Gastroesophageal sphincter (tissue), 3 donors: ENCODE measurements at regions not wholly inside any gene's neighbourhood (a gene's known extent, or its start where the extent isn't known, plus 50 kb on each side); places are given as distances from the start of the nearest gene placed in this dataset.

Experiments
- POLR2A ChIP-seq, 2 donors: fragments of 450-650 bp; IDR thresholded peaks; one replicate each; pipeline ENCODE4 v1.6.1; 2017; ENCODE audit warnings: antibody characterized with exemption in 2 of 2, mild to moderate bottlenecking in 2 of 2, moderate library complexity in 1 of 2
- POLR2AphosphoS5 ChIP-seq: sonication (generic); formaldehyde crosslinking; IDR thresholded peaks from one replicate; pipeline ENCODE4 v1.6.1; 2017; ENCODE audit warnings: antibody characterized with exemption
- TF ChIP-seq, protein P1 (sequence below), 4 experiments: fragments of 200-600 bp in 2 of 4; fragments of 450-650 bp in 2 of 4; sonication (generic) in 1 of 4; IDR thresholded peaks; one replicate each; pipeline ENCODE4 v1.5.1; 2017 to 2019; ENCODE audit warnings: antibody characterized with exemption in 4 of 4, mild to moderate bottlenecking in 2 of 4, moderate library complexity in 2 of 4

- TF ChIP-seq, protein P1, sequence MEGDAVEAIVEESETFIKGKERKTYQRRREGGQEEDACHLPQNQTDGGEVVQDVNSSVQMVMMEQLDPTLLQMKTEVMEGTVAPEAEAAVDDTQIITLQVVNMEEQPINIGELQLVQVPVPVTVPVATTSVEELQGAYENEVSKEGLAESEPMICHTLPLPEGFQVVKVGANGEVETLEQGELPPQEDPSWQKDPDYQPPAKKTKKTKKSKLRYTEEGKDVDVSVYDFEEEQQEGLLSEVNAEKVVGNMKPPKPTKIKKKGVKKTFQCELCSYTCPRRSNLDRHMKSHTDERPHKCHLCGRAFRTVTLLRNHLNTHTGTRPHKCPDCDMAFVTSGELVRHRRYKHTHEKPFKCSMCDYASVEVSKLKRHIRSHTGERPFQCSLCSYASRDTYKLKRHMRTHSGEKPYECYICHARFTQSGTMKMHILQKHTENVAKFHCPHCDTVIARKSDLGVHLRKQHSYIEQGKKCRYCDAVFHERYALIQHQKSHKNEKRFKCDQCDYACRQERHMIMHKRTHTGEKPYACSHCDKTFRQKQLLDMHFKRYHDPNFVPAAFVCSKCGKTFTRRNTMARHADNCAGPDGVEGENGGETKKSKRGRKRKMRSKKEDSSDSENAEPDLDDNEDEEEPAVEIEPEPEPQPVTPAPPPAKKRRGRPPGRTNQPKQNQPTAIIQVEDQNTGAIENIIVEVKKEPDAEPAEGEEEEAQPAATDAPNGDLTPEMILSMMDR (IDR thresholded peaks at IDR 0.05): no peak
- TF ChIP-seq POLR2AphosphoS5: no peak
- TF ChIP-seq POLR2A (IDR thresholded peaks at IDR 0.05): no peak
Observed at GRCh38 chr20:17108896-17109295, 117.9 kb upstream of the PCSK2 start.
